ENCODE measurements at regions not wholly inside any gene's neighbourhood (a gene's known extent, or its start where the extent isn't known, plus 50 kb on each side); places are given as distances from the start of the nearest gene placed in this dataset.
A peak's percentile ranks its signal among the peaks of the same experiment; 100 is the strongest.

DNA sequence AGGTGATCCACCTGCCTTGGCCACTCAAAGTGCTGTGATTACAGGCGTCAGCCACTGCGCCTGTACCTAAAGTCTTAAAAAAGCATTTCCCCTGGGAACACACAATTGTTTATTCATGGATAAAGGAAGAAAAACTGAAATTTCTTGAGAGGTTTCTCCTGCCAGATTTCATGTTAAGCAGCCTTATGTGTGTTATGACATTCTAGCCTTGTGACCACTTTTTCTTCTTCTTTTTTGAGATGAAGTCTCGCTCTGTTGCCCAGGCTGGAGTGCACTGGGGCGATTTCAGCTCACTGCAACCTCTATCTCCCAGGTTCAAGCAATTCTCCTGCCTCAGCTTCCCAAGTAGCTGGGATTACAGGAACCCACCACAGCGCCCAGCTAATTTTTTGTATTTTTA lies 57.8 kb upstream of the PLAC8 start:
- Histone ChIP-seq H3K4me2 (ENCODE audit: control insufficient read depth, extremely low read depth, insufficient read depth, low read depth, low read length) (no peak overlapping the region), H3K9ac (ENCODE audit: control insufficient read depth, extremely low read depth, insufficient read depth, low read length) (no peak overlapping the region), H3K79me2 (ENCODE audit: control insufficient read depth, insufficient read depth, low read length) (no peaks in the 10 kb centered on the region), H3K27me3 (ENCODE audit: control insufficient read depth, extremely low read depth, insufficient read depth, low read length) (no peaks in the 10 kb centered on the region), H3K9me1 (ENCODE audit: control insufficient read depth, extremely low read depth, insufficient read depth, low read length) (no peaks in the 10 kb centered on the region), H3K4me3 (ENCODE audit: control insufficient read depth in 2 of 3, extremely low read depth in 1 of 3, insufficient read depth in 2 of 3, low read depth in 1 of 3, low read length in 3 of 3) (no peak overlapping the region), H3K4me1 (ENCODE audit: control insufficient read depth, extremely low read depth, insufficient read depth, low read length) (peaks cover 6% of the 10 kb centered on the region), H3K36me3 (ENCODE audit: control insufficient read depth in 2 of 2, extremely low read depth in 1 of 2, insufficient read depth in 2 of 2, low read length in 2 of 2) (no peaks in the 10 kb centered on the region), H3K9me3 (ENCODE audit: control insufficient read depth, low read depth, low read length) (no peaks in the 10 kb centered on the region), H3K27ac (ENCODE audit: control insufficient read depth, insufficient read depth, low read length) (no peak overlapping the region), H2AFZ (ENCODE audit: control insufficient read depth, low read length) (no peak overlapping the region), H4K20me1 (ENCODE audit: control insufficient read depth, extremely low read depth, insufficient read depth, low read length) (no peaks in the 10 kb centered on the region)
- TF ChIP-seq, protein P1, sequence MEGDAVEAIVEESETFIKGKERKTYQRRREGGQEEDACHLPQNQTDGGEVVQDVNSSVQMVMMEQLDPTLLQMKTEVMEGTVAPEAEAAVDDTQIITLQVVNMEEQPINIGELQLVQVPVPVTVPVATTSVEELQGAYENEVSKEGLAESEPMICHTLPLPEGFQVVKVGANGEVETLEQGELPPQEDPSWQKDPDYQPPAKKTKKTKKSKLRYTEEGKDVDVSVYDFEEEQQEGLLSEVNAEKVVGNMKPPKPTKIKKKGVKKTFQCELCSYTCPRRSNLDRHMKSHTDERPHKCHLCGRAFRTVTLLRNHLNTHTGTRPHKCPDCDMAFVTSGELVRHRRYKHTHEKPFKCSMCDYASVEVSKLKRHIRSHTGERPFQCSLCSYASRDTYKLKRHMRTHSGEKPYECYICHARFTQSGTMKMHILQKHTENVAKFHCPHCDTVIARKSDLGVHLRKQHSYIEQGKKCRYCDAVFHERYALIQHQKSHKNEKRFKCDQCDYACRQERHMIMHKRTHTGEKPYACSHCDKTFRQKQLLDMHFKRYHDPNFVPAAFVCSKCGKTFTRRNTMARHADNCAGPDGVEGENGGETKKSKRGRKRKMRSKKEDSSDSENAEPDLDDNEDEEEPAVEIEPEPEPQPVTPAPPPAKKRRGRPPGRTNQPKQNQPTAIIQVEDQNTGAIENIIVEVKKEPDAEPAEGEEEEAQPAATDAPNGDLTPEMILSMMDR (optimal IDR thresholded peaks at IDR 0.05 in 1 of 3, IDR thresholded peaks at IDR 0.05 in 1 of 3, conservative IDR thresholded peaks at IDR 0.05 in 1 of 3; ENCODE audit: extremely low read depth in 1 of 3, insufficient read depth in 2 of 3, low read length in 3 of 3), result no peak
- TF ChIP-seq EZH2 (IDR thresholded peaks at IDR 0.05; ENCODE audit: low read length), result no peak
- DNase-seq (ENCODE audit: low read depth, low spot score) (no peak), FAIRE-seq (no peak)
- dilution Hi-C loops (cut with MboI; ENCODE audit: extremely low pct_ligation_motif_present, low sequenced_read_pairs), result no loop called here

DNA sequence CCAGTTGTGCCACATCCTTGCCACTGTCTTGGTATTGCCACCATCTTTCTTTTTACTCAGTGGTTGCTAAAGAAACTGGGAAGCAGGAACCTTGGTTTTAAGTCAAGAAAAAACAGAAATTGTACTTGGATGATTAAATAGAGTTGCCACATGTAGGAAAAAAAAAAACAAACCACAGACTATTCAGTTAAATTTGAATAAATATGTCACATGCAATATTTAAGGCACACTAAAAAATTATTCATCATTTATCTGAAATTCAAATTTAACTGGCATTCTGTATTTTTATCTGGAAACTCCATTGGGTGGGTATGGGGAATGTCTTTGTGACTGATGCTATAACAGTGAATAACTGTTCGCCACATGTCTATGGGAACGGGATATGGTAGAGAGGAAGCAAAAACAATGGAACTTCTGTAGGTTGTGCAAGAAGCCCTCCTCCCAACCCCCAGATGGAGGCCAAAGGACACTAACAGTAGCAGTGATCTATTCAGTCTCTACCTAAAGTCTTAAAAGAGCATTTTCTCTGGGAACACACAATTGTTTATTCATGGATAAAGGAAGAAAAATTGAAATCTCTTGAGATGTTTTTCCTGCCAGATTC lies 57.0 kb upstream of the PLAC8 start:
- no peaks in the 10 kb centered on the region for H4K20me1 ChIP-seq (ENCODE audit: control insufficient read depth, extremely low read depth, insufficient read depth, low read length)
- peak overlapping the region; percentile 94 for H2AFZ ChIP-seq (ENCODE audit: control insufficient read depth, low read length)
- H3K79me2 ChIP-seq (ENCODE audit: control insufficient read depth, insufficient read depth, low read length), result no peaks in the 10 kb centered on the region
- no peak for TF ChIP-seq EZH2 (IDR thresholded peaks at IDR 0.05; ENCODE audit: low read length)
- TF ChIP-seq, protein P1 (optimal IDR thresholded peaks at IDR 0.05 in 1 of 3, IDR thresholded peaks at IDR 0.05 in 1 of 3, conservative IDR thresholded peaks at IDR 0.05 in 1 of 3; ENCODE audit: extremely low read depth in 1 of 3, insufficient read depth in 2 of 3, low read length in 3 of 3), result no peak
- H3K4me1 ChIP-seq (ENCODE audit: control insufficient read depth, extremely low read depth, insufficient read depth, low read length), result peaks cover 6% of the 10 kb centered on the region
- FAIRE-seq, result no peak
- dilution Hi-C loops (cut with MboI; ENCODE audit: extremely low pct_ligation_motif_present, low sequenced_read_pairs), result no loop called here
- no peaks in the 10 kb centered on the region for H3K9me3 ChIP-seq (ENCODE audit: control insufficient read depth, low read depth, low read length)
- H3K9me1 ChIP-seq (ENCODE audit: control insufficient read depth, extremely low read depth, insufficient read depth, low read length), result no peaks in the 10 kb centered on the region
- H3K4me2 ChIP-seq (ENCODE audit: control insufficient read depth, extremely low read depth, insufficient read depth, low read depth, low read length), result no peak overlapping the region
- no peak overlapping the region for H3K4me3 ChIP-seq (ENCODE audit: control insufficient read depth in 2 of 3, extremely low read depth in 1 of 3, insufficient read depth in 2 of 3, low read depth in 1 of 3, low read length in 3 of 3)
- no peaks in the 10 kb centered on the region for H3K36me3 ChIP-seq (ENCODE audit: control insufficient read depth in 2 of 2, extremely low read depth in 1 of 2, insufficient read depth in 2 of 2, low read length in 2 of 2)
- H3K27me3 ChIP-seq (ENCODE audit: control insufficient read depth, extremely low read depth, insufficient read depth, low read length), result no peaks in the 10 kb centered on the region
- peak overlapping the region; percentile 5 for H3K27ac ChIP-seq (ENCODE audit: control insufficient read depth, insufficient read depth, low read length)
- DNase-seq (ENCODE audit: low read depth, low spot score), result no peak
- H3K9ac ChIP-seq (ENCODE audit: control insufficient read depth, extremely low read depth, insufficient read depth, low read length), result no peak overlapping the region

All from keratinocyte (primary cell).